HCT116 (cell line): ENCODE measurements at regions not wholly inside any gene's neighbourhood (a gene's known extent, or its start where the extent isn't known, plus 50 kb on each side); places are given as distances from the start of the nearest gene placed in this dataset.
A peak's percentile ranks its signal among the peaks of the same experiment; 100 is the strongest.

ENCODE experiments used
- ATAC-seq: fragments of 200-7000 bp; cut with Tn5 transposase; 2 replicates; pipeline ENCODE4 v1.9.1; 2020; ENCODE audit warnings: mild to moderate bottlenecking, moderate library complexity
- BruUV-seq: library from RNA; stranded (reverse); fragments of 400-500 nt; replicated peaks from 2 replicates; lab custom pipeline; 2021; lab: Mats Ljungman, UMichigan
- CTCF ChIA-PET: fragments of 300-600 bp; sonication (Branson Sonifier 250); formaldehyde crosslinking; loops from one replicate; lab custom pipeline; 2021; ENCODE audit warnings: antibody characterized with exemption; lab: Charles Lee
- POLR2A ChIA-PET: fragments of 300-600, 350-600 bp; sonication (Branson Sonifier 250); formaldehyde crosslinking; loops from one replicate; lab custom pipeline; 2021; ENCODE audit warnings: antibody characterized with exemption; lab: Charles Lee
- RAD21 ChIA-PET, 2 experiments: fragments of 300-600 bp; sonication (Branson Sonifier 250); formaldehyde crosslinking; loops; one replicate each; lab custom pipeline; 2023; ENCODE audit warnings: low total read pairs in 2 of 2; ENCODE audit not compliant: uncharacterized antibody in 2 of 2, unreplicated experiment in 2 of 2, low non-redundant PET in 1 of 2; lab: Charles Lee
- DNase-seq: peaks from one replicate; pipeline ENCODE4 v3.0.0-alpha.2; 2010; ENCODE audit warnings: low read depth, low spot score
- H2AFZ ChIP-seq: fragments of 200-600 bp; shearing (Covaris generic), sonication (generic); 2 replicates; pipeline ENCODE4 v1.6.1; 2017; ENCODE audit warnings: low read depth, mixed run types, mixed read lengths, antibody characterized with exemption, low read length; ENCODE audit not compliant: poor library complexity, severe bottlenecking
- H3K27ac ChIP-seq: 2 replicates; pipeline ENCODE4 v1.5.1; 2012; ENCODE audit warnings: low read depth, low read length
- H3K27me3 ChIP-seq: fragments of 200-600 bp; sonication (generic); 2 replicates; pipeline ENCODE4 v1.6.1; 2016; ENCODE audit warnings: mixed run types, low read length, mixed read lengths; ENCODE audit not compliant: insufficient read depth
- H3K36me3 ChIP-seq, 2 experiments: fragments of 200-500 bp in 1 of 2; fragments of 200-600 bp in 1 of 2; sonication (Bioruptor generic) in 1 of 2; sonication (generic) in 1 of 2; 2 replicates each; pipeline versions ENCODE4 v1.5.1 to v1.6.1; 2014 to 2016; ENCODE audit warnings: low read length in 2 of 2, inconsistent platforms in 1 of 2, mixed read lengths in 1 of 2, mixed run types in 1 of 2; ENCODE audit not compliant: insufficient read depth in 2 of 2, control insufficient read depth in 1 of 2
- H3K4me1 ChIP-seq, 2 experiments: fragments of 200-600 bp in 1 of 2; sonication (generic) in 1 of 2; 2 replicates each; pipeline versions ENCODE4 v1.5.1 to v1.6.1; 2012 to 2017; ENCODE audit warnings: low read length in 2 of 2, inconsistent platforms in 1 of 2, mild to moderate bottlenecking in 1 of 2, mixed read lengths in 1 of 2, mixed run types in 1 of 2, moderate library complexity in 1 of 2; ENCODE audit not compliant: insufficient read depth in 2 of 2, control insufficient read depth in 1 of 2
- H3K4me2 ChIP-seq: fragments of 200-600 bp; sonication (generic); 2 replicates; pipeline ENCODE4 v1.6.1; 2017; ENCODE audit warnings: mixed run types, low read length, mixed read lengths
- H3K4me3 ChIP-seq, 2 experiments: fragments of 200-600 bp in 1 of 2; sonication (generic) in 1 of 2; replicated peaks in 1 of 2; 2 replicates each; pipeline ENCODE4 v1.5.1; 2011 to 2016; ENCODE audit warnings: low read length in 2 of 2, control low read depth in 1 of 2, low read depth in 1 of 2, mild to moderate bottlenecking in 1 of 2, mixed read lengths in 1 of 2, mixed run types in 1 of 2
- H3K79me2 ChIP-seq: fragments of 200-600 bp; sonication (generic); 2 replicates; pipeline ENCODE4 v1.6.1; 2017; ENCODE audit warnings: mild to moderate bottlenecking, mixed run types, low read length, moderate library complexity, mixed read lengths; ENCODE audit not compliant: insufficient read depth
- H3K9ac ChIP-seq: fragments of 200-600 bp; sonication (generic); 2 replicates; pipeline ENCODE4 v1.6.1; 2016; ENCODE audit warnings: low read length, mixed read lengths
- H3K9me2 ChIP-seq: fragments of 200-600 bp; sonication (generic), shearing (Covaris generic); 2 replicates; pipeline ENCODE4 v1.6.1; 2017; ENCODE audit warnings: mixed run types, mild to moderate bottlenecking, moderate library complexity; ENCODE audit not compliant: insufficient read depth
- H3K9me3 ChIP-seq, 2 experiments: fragments of 200-500 bp in 1 of 2; fragments of 200-600 bp in 1 of 2; sonication (Bioruptor generic) in 1 of 2; sonication (generic) in 1 of 2; 2 replicates each; pipeline ENCODE4 v1.6.1; 2014 to 2017; ENCODE audit warnings: low read length in 2 of 2, mixed read lengths in 2 of 2, inconsistent platforms in 1 of 2, low read depth in 1 of 2, mild to moderate bottlenecking in 1 of 2, mixed run types in 1 of 2, moderate library complexity in 1 of 2; ENCODE audit not compliant: control insufficient read depth in 1 of 2, insufficient read depth in 1 of 2
- H4K20me1 ChIP-seq: fragments of 200-600 bp; sonication (generic), shearing (Covaris generic); 2 replicates; pipeline ENCODE4 v1.6.1; 2017; ENCODE audit warnings: mixed run types, mild to moderate bottlenecking, moderate library complexity; ENCODE audit not compliant: insufficient read depth
- CTCF ChIP-seq, 3 experiments: fragments of 200-600 bp in 1 of 3; sonication (generic) in 1 of 3; IDR thresholded peaks in 2 of 3; conservative IDR thresholded peaks in 1 of 3; 2 replicates each; pipeline ENCODE4 v1.5.1; 2012 to 2017; ENCODE audit warnings: low read depth in 2 of 3, low read length in 2 of 3, antibody characterized with exemption in 1 of 3, borderline replicate concordance in 1 of 3, control low read depth in 1 of 3, mild to moderate bottlenecking in 1 of 3, mixed read lengths in 1 of 3, mixed run types in 1 of 3, moderate library complexity in 1 of 3; ENCODE audit not compliant: insufficient read depth in 1 of 3
- ELF1 ChIP-seq: IDR thresholded peaks from 2 replicates; pipeline ENCODE4 v1.6.1; 2012; ENCODE audit warnings: low read depth, borderline replicate concordance
- FOSL1 ChIP-seq: IDR thresholded peaks from 2 replicates; pipeline ENCODE4 v1.6.1; 2012; ENCODE audit warnings: low read depth
- MAX ChIP-seq: IDR thresholded peaks from 2 replicates; pipeline ENCODE4 v1.6.1; 2012
- SP1 ChIP-seq: IDR thresholded peaks from 2 replicates; pipeline ENCODE4 v1.6.1; 2012; ENCODE audit warnings: low read depth
- YY1 ChIP-seq: IDR thresholded peaks from 2 replicates; pipeline ENCODE4 v1.6.1; 2011; ENCODE audit warnings: low read length, low read depth, moderate library complexity, mild to moderate bottlenecking; ENCODE audit not compliant: insufficient replicate concordance; ENCODE audit errors: extremely low read depth
- ZFX ChIP-seq: fragments of 450-650 bp; IDR thresholded peaks from 2 replicates; pipeline ENCODE4 v1.6.1; 2017
- intact Hi-C: fragments of 100-400 bp; cut with micrococcal nuclease; formaldehyde crosslinking; loops from 2 replicates; pipeline ENCODE4 v1.10.0; 2022
- TF ChIP-seq, protein P1 (sequence below): IDR thresholded peaks from 2 replicates; pipeline ENCODE4 v1.6.1; 2011; ENCODE audit warnings: mild to moderate bottlenecking, low read length, moderate library complexity; ENCODE audit not compliant: insufficient replicate concordance; ENCODE audit errors: extremely low read depth

DNA sequence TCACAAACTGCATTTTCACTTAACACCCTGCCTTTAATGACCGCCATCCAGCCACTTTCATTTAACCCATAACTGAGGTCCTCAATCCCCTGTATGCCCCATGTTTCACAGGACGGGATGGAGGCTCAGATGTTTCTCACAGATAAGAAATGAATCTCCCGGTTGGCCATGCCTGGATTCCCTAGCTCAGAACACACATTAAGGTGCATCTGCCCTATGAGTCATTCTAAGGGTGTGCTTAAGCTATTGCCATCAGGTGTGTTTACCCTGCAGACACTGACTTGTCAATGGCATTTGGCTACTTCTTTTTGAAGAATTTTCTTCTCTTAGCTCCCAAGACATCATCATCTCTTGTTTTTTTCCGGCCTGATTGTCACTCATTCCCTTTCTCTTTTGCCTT is 222.6 kb upstream of the SMIM31 start:
- H3K36me3 ChIP-seq: no peaks in the 10 kb centered on the region
- no TSS peak for BruUV-seq
- no peaks in the 10 kb centered on the region for H3K9me2 ChIP-seq
- ChIA-PET CTCF (no interaction called here), RAD21 (no interaction called here)
- H3K79me2 ChIP-seq: no peaks in the 10 kb centered on the region
- ATAC-seq: no peak
- intact Hi-C loops: no loop called here
- no peak for TF ChIP-seq CTCF (IDR thresholded peaks at IDR 0.05 in 2 of 3, conservative IDR thresholded peaks at IDR 0.05 in 1 of 3; ENCODE audit: borderline replicate concordance in 1 of 3, insufficient read depth in 1 of 3, low read depth in 2 of 3, low read length in 2 of 3)
- TF ChIP-seq, all 23 proteins: peak for 0
- Histone ChIP-seq H3K27me3 (no peaks in the 10 kb centered on the region), H3K4me2 (no peak overlapping the region), H4K20me1 (no peaks in the 10 kb centered on the region), H3K4me3 (no peak overlapping the region), H3K9ac (no peak overlapping the region), H3K4me1 (0 out of 4 replicates have a peak, but pooled peaks cover 0 to 2% of the 10 kb centered on the region in 2 experiments), H3K27ac (no peak overlapping the region), H3K9me3 (no peaks in the 10 kb centered on the region), H2AFZ (no peak overlapping the region)
- no peak for DNase-seq
- POLR2A ChIA-PET: no interaction called here

- Histone ChIP-seq H3K9ac (no peak overlapping the region), H3K4me1 (peaks cover 0 to 14% of the 10 kb centered on the region in 2 experiments; a peak in 2 of 4 replicates), H3K4me2 (peak overlapping the region; percentile 24; the same call in 1 of the 2 replicates), H3K27me3 (no peaks in the 10 kb centered on the region), H3K36me3 (no peaks in the 10 kb centered on the region), H2AFZ (no peak overlapping the region), H3K79me2 (no peaks in the 10 kb centered on the region), H3K27ac (no peak overlapping the region; the same call in 1 of the 2 replicates), H3K4me3 (no peak overlapping the region), H4K20me1 (no peaks in the 10 kb centered on the region), H3K9me3 (no peaks in the 10 kb centered on the region), H3K9me2 (no peaks in the 10 kb centered on the region)
- POLR2A ChIA-PET: no interaction called here
- ATAC-seq (peak; percentile 70), DNase-seq (peak; percentile 48)
- intact Hi-C loops: no loop called here
- RAD21 ChIA-PET: no interaction called here
- no TSS peak for BruUV-seq
- CTCF ChIA-PET: no interaction called here
- no peak for TF ChIP-seq ZFX
- TF ChIP-seq SP1: peak; percentile 33
- TF ChIP-seq YY1: no peak
- TF ChIP-seq CTCF (IDR thresholded peaks at IDR 0.05 in 2 of 3, conservative IDR thresholded peaks at IDR 0.05 in 1 of 3; ENCODE audit: borderline replicate concordance in 1 of 3, insufficient read depth in 1 of 3, low read depth in 2 of 3, low read length in 2 of 3): no peak
- TF ChIP-seq ELF1: no peak
- TF ChIP-seq FOSL1: peak; percentile 51
- TF ChIP-seq, protein P1, sequence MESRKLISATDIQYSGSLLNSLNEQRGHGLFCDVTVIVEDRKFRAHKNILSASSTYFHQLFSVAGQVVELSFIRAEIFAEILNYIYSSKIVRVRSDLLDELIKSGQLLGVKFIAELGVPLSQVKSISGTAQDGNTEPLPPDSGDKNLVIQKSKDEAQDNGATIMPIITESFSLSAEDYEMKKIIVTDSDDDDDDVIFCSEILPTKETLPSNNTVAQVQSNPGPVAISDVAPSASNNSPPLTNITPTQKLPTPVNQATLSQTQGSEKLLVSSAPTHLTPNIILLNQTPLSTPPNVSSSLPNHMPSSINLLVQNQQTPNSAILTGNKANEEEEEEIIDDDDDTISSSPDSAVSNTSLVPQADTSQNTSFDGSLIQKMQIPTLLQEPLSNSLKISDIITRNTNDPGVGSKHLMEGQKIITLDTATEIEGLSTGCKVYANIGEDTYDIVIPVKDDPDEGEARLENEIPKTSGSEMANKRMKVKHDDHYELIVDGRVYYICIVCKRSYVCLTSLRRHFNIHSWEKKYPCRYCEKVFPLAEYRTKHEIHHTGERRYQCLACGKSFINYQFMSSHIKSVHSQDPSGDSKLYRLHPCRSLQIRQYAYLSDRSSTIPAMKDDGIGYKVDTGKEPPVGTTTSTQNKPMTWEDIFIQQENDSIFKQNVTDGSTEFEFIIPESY: no peak
- no peak for TF ChIP-seq MAX
Measured at GRCh38 chr4:164536814-164537213, 217.1 kb upstream of the SMIM31 start.
